OCI-LY7 (cell line): ENCODE measurements at regions not wholly inside any gene's neighbourhood (a gene's known extent, or its start where the extent isn't known, plus 50 kb on each side); places are given as distances from the start of the nearest gene placed in this dataset.

ENCODE experiments used
- BruUV-seq: library from RNA; stranded (reverse); fragments of 400-500 nt; replicated peaks from 2 replicates; lab custom pipeline; 2021; lab: Mats Ljungman, UMichigan
- CTCF ChIA-PET: fragments of 300-600 bp; sonication (Branson Sonifier 250); formaldehyde crosslinking; loops from one replicate; lab custom pipeline; 2022; ENCODE audit warnings: antibody characterized with exemption; ENCODE audit not compliant: unreplicated experiment; lab: Charles Lee
- POLR2A ChIA-PET: fragments of 300-600 bp; sonication (Branson Sonifier 250); formaldehyde crosslinking; loops from one replicate; lab custom pipeline; 2022; ENCODE audit warnings: antibody characterized with exemption; lab: Charles Lee
- DNase-seq: peaks from one replicate; pipeline ENCODE4 v3.0.0-alpha.2; 2015; ENCODE audit warnings: low spot score
- H2AFZ ChIP-seq: fragments of 200-600 bp; sonication (generic), shearing (Covaris generic); 2 replicates; pipeline ENCODE4 v1.6.1; 2014; ENCODE audit warnings: mild to moderate bottlenecking, antibody characterized with exemption, low read length, moderate library complexity
- H3K27ac ChIP-seq: fragments of 200-600 bp; sonication (generic); 2 replicates; pipeline ENCODE4 v1.5.1; 2014; ENCODE audit warnings: mixed run types, low read depth, mild to moderate bottlenecking, moderate library complexity, low read length, inconsistent platforms; ENCODE audit not compliant: poor library complexity, severe bottlenecking
- H3K36me3 ChIP-seq: fragments of 200-600 bp; sonication (generic); 2 replicates; pipeline ENCODE4 v1.6.1; 2014; ENCODE audit warnings: mild to moderate bottlenecking, antibody characterized with exemption, low read length, moderate library complexity, mixed read lengths; ENCODE audit not compliant: insufficient read depth
- H3K4me1 ChIP-seq: fragments of 200-600 bp; sonication (generic); 2 replicates; pipeline ENCODE4 v1.5.1; 2014; ENCODE audit warnings: mild to moderate bottlenecking, low read length; ENCODE audit not compliant: insufficient read depth, poor library complexity, severe bottlenecking
- H3K4me2 ChIP-seq: fragments of 200-600 bp; sonication (generic); 2 replicates; pipeline ENCODE4 v1.6.1; 2014; ENCODE audit warnings: mild to moderate bottlenecking, low read length
- H3K4me3 ChIP-seq: fragments of 200-600 bp; sonication (generic); 2 replicates; pipeline ENCODE4 v1.5.1; 2014; ENCODE audit warnings: mild to moderate bottlenecking, low read depth, low read length; ENCODE audit not compliant: poor library complexity, severe bottlenecking
- H3K79me2 ChIP-seq: fragments of 200-600 bp; sonication (generic); 2 replicates; pipeline ENCODE4 v1.6.1; 2016; ENCODE audit warnings: low read depth, mild to moderate bottlenecking, low read length, moderate library complexity, mixed read lengths; ENCODE audit not compliant: insufficient read depth
- H3K9me2 ChIP-seq: fragments of 200-600 bp; sonication (generic); 2 replicates; pipeline ENCODE4 v1.6.1; 2016; ENCODE audit warnings: mild to moderate bottlenecking, low read length, mixed read lengths; ENCODE audit not compliant: insufficient read depth
- H3K9me3 ChIP-seq: fragments of 200-600 bp; sonication (generic); 2 replicates; pipeline ENCODE4 v1.6.1; 2014; ENCODE audit warnings: mild to moderate bottlenecking, mixed run types, low read length, mixed read lengths
- H4K20me1 ChIP-seq: fragments of 200-600 bp; sonication (generic); 2 replicates; pipeline ENCODE4 v1.6.1; 2014; ENCODE audit warnings: mild to moderate bottlenecking, antibody characterized with exemption, low read length, moderate library complexity, mixed read lengths; ENCODE audit not compliant: insufficient read depth
- EZH2phosphoT487 ChIP-seq: fragments of 200-600 bp; sonication (generic); IDR thresholded peaks from 2 replicates; pipeline ENCODE4 v1.6.1; 2018; ENCODE audit warnings: low read depth, borderline replicate concordance, mild to moderate bottlenecking, mixed run types, antibody characterized with exemption, low read length, moderate library complexity, mixed read lengths
- intact Hi-C: fragments of 100-400 bp; cut with micrococcal nuclease; formaldehyde crosslinking; loops from one replicate; pipeline ENCODE4 v1.10.0; 2022; ENCODE audit not compliant: unreplicated experiment
- TF ChIP-seq, protein P1 (sequence below): fragments of 200-600 bp; sonication (generic); conservative IDR thresholded peaks from 2 replicates; pipeline ENCODE4 v1.5.1; 2014; ENCODE audit warnings: mild to moderate bottlenecking, antibody characterized with exemption, low read length, moderate library complexity, mixed read lengths

DNA sequence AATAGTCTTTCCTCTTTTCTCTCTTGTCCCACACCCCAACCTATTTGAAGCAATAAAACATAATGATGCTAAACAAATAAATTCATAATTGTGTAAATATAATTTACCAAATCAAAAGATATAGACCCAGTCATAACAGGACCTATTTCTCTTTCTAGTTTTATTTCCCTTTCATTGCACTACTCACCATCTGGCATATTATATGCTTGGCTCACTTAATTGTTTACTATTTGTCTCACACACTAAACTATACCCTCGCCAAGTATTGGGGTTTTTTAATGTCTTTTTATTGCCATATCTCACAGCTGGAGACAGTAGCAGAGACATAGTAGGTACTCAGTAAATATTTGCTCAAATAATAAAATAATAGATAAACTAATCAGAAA, 597.5 kb upstream of the PCDH15 start:
- no peak overlapping the region for H3K4me3 ChIP-seq
- no peak overlapping the region for H3K27ac ChIP-seq
- no peak for DNase-seq
- no peaks in the 10 kb centered on the region for H3K9me2 ChIP-seq
- intact Hi-C loops = no loop called here
- ChIA-PET POLR2A (interaction anchor here (0.6 kb wide), 1 partner anchor 22 kb away, joined by 3 read pairs; no protein-coding TSS in a partner anchor), CTCF (no interaction called here)
- no peaks in the 10 kb centered on the region for H3K4me1 ChIP-seq
- TF ChIP-seq EZH2phosphoT487 = no peak
- TF ChIP-seq, protein P1, sequence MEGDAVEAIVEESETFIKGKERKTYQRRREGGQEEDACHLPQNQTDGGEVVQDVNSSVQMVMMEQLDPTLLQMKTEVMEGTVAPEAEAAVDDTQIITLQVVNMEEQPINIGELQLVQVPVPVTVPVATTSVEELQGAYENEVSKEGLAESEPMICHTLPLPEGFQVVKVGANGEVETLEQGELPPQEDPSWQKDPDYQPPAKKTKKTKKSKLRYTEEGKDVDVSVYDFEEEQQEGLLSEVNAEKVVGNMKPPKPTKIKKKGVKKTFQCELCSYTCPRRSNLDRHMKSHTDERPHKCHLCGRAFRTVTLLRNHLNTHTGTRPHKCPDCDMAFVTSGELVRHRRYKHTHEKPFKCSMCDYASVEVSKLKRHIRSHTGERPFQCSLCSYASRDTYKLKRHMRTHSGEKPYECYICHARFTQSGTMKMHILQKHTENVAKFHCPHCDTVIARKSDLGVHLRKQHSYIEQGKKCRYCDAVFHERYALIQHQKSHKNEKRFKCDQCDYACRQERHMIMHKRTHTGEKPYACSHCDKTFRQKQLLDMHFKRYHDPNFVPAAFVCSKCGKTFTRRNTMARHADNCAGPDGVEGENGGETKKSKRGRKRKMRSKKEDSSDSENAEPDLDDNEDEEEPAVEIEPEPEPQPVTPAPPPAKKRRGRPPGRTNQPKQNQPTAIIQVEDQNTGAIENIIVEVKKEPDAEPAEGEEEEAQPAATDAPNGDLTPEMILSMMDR = no peak
- H4K20me1 ChIP-seq = no peaks in the 10 kb centered on the region
- no peaks in the 10 kb centered on the region for H3K36me3 ChIP-seq
- no TSS peak for BruUV-seq
- no peak overlapping the region for H3K4me2 ChIP-seq
- H3K79me2 ChIP-seq = no peaks in the 10 kb centered on the region
- no peak overlapping the region for H2AFZ ChIP-seq
- no peaks in the 10 kb centered on the region for H3K9me3 ChIP-seq

- BruUV-seq = no TSS peak
- ChIA-PET CTCF (no interaction called here), POLR2A (interaction anchor here (0.6 kb wide), 1 partner anchor 21 kb away, joined by 3 read pairs; no protein-coding TSS in a partner anchor)
- H3K9me2 ChIP-seq = no peaks in the 10 kb centered on the region
- no peaks in the 10 kb centered on the region for H3K9me3 ChIP-seq
- no peaks in the 10 kb centered on the region for H3K4me1 ChIP-seq
- no peaks in the 10 kb centered on the region for H3K36me3 ChIP-seq
- no peak overlapping the region for H3K4me2 ChIP-seq
- no peak overlapping the region for H2AFZ ChIP-seq
- no peak overlapping the region for H3K4me3 ChIP-seq
- no peak for DNase-seq
- intact Hi-C loops = no loop called here
- H3K27ac ChIP-seq = no peak overlapping the region
- no peaks in the 10 kb centered on the region for H3K79me2 ChIP-seq
- no peaks in the 10 kb centered on the region for H4K20me1 ChIP-seq
- TF ChIP-seq EZH2phosphoT487 = no peak
- TF ChIP-seq, protein P1 = no peak
Measured at GRCh38 chr10:55397777-55398496, 596.9 kb upstream of the PCDH15 start.

DNA sequence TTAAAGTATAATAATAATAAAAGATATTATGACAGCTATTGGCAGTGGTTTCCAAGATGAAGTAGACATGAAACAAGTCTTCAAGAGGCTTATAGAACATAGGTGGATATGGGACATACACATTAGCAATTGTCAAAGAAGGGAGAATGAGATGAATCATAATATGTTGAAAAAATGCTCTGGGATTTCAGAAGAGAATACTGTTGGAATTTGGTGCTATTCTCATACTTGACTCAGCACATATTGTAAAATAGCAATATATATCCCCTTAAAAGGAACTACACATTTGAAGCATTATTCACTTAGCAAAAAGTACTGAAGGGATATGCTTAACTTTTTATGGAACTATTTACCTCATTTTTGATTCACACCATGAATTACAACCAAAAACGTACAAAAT, 577.2 kb upstream of the PCDH15 start:
- Histone ChIP-seq H2AFZ (no peak overlapping the region), H3K4me1 (no peaks in the 10 kb centered on the region), H3K27ac (no peak overlapping the region), H3K4me3 (no peak overlapping the region), H3K79me2 (no peaks in the 10 kb centered on the region), H3K4me2 (no peak overlapping the region), H3K9me2 (no peaks in the 10 kb centered on the region), H4K20me1 (no peaks in the 10 kb centered on the region), H3K9me3 (no peaks in the 10 kb centered on the region), H3K36me3 (no peaks in the 10 kb centered on the region)
- intact Hi-C loops = no loop called here
- DNase-seq = no peak
- TF ChIP-seq, protein P1 = no peak
- TF ChIP-seq EZH2phosphoT487 = no peak
- no TSS peak for BruUV-seq
- CTCF ChIA-PET = no interaction called here
- POLR2A ChIA-PET = interaction anchor here (0.6 kb wide), 1 partner anchor 585 kb away, joined by 3 read pairs; no protein-coding TSS in a partner anchor
